HepG2 (cell line): ENCODE measurements at regions not wholly inside any gene's neighbourhood (a gene's known extent, or its start where the extent isn't known, plus 50 kb on each side); places are given as distances from the start of the nearest gene placed in this dataset.

ENCODE experiments used
- ATAC-seq: fragments of 200-7000 bp; cut with Tn5 transposase; 3 replicates; pipeline ENCODE4 v1.9.1; 2020; ENCODE audit warnings: mild to moderate bottlenecking, moderate library complexity
- BruUV-seq: library from RNA; stranded (reverse); fragments of 400-500 nt; replicated peaks from 2 replicates; lab custom pipeline; 2021; lab: Mats Ljungman, UMichigan
- CTCF ChIA-PET: fragments of 300-600 bp; formaldehyde crosslinking; extraction: SDS; loops from one replicate; lab custom pipeline; 2021; ENCODE audit warnings: low total read pairs, inconsistent platforms, low intra/inter-chr PET ratio; lab: Yijun Ruan, JAX
- POLR2A ChIA-PET: fragments of 350-600 bp; sonication (Branson Sonifier 250); formaldehyde crosslinking; loops from one replicate; lab custom pipeline; 2020; ENCODE audit warnings: antibody characterized with exemption, inconsistent platforms; lab: Yijun Ruan, JAX
- DNase-seq: peaks from one replicate; pipeline ENCODE4 v3.0.0-alpha.2; 2015; ENCODE audit warnings: low spot score
- FAIRE-seq: peaks from 3 replicates; lab custom pipeline; 2011; peaks lifted over from hg19 to GRCh38; lab: Jason Lieb, UNC
- H2AFZ ChIP-seq: one replicate; pipeline ENCODE4 v1.6.1; 2011; ENCODE audit warnings: low read length, inconsistent platforms
- H3K27ac ChIP-seq: fragments of 300-600 bp; 3 replicates; pipeline ENCODE4 v1.8.0; 2011; ENCODE audit warnings: mixed run types, mild to moderate bottlenecking, mixed read lengths, low read length, inconsistent platforms; ENCODE audit not compliant: insufficient read depth; ENCODE audit errors: extremely low read length
- H3K27me3 ChIP-seq, 2 experiments: fragments of 200-600 bp in 1 of 2; 2 replicates in 1 of 2; 3 replicates in 1 of 2; pipeline versions ENCODE4 v1.6.0 to v1.8.0; 2011; ENCODE audit warnings: low read length in 2 of 2, mild to moderate bottlenecking in 2 of 2, moderate library complexity in 2 of 2, inconsistent platforms in 1 of 2; ENCODE audit not compliant: insufficient read depth in 2 of 2, control insufficient read depth in 1 of 2
- H3K36me3 ChIP-seq, 2 experiments: fragments of 200-600 bp in 1 of 2; replicated peaks in 1 of 2; 2 replicates in 1 of 2; 3 replicates in 1 of 2; pipeline versions ENCODE4 v1.5.1 to v1.8.0; 2011; ENCODE audit warnings: low read length in 2 of 2, inconsistent platforms in 1 of 2; ENCODE audit not compliant: insufficient read depth in 2 of 2, control insufficient read depth in 1 of 2
- H3K4me1 ChIP-seq: 2 replicates; pipeline ENCODE4 v1.5.1; 2012; ENCODE audit warnings: low read length, inconsistent platforms; ENCODE audit not compliant: insufficient read depth
- H3K4me2 ChIP-seq: 2 replicates; pipeline ENCODE4 v1.6.0; 2011; ENCODE audit warnings: low read depth, low read length, inconsistent platforms
- H3K4me3 ChIP-seq, 3 experiments: fragments of 200-600 bp in 1 of 3; sonication (generic), shearing (Covaris generic) in 1 of 3; replicated peaks in 1 of 3; 2 replicates each; pipeline ENCODE4 v1.5.1; 2011 to 2016; ENCODE audit warnings: low read length in 3 of 3, inconsistent platforms in 2 of 3, low read depth in 2 of 3, mild to moderate bottlenecking in 2 of 3, control low read depth in 1 of 3, mixed read lengths in 1 of 3; ENCODE audit not compliant: insufficient read depth in 1 of 3
- H3K79me2 ChIP-seq: one replicate; pipeline ENCODE4 v1.6.1; 2011; ENCODE audit warnings: low read length, inconsistent platforms; ENCODE audit not compliant: insufficient read depth
- H3K9ac ChIP-seq: 2 replicates; pipeline ENCODE4 v1.6.0; 2011; ENCODE audit warnings: mild to moderate bottlenecking, low read depth, low read length, inconsistent platforms; ENCODE audit not compliant: insufficient read depth
- H3K9me3 ChIP-seq: 2 replicates; pipeline ENCODE4 v1.5.1; 2012; ENCODE audit warnings: mild to moderate bottlenecking, low read length
- H4K20me1 ChIP-seq: 2 replicates; pipeline ENCODE4 v1.6.0; 2011; ENCODE audit warnings: inconsistent platforms, mild to moderate bottlenecking, low read length, moderate library complexity; ENCODE audit not compliant: insufficient read depth
- ASH2L ChIP-seq: fragments of 300-600, 200-600 bp; sonication (generic); IDR thresholded peaks from 2 replicates; pipeline ENCODE4 v1.7.0; 2017; ENCODE audit warnings: low read depth, mild to moderate bottlenecking, moderate library complexity, mixed read lengths, low read length; ENCODE audit not compliant: insufficient read length
- REPIN1 ChIP-seq: sonication (generic); formaldehyde crosslinking; IDR thresholded peaks from 2 replicates; pipeline ENCODE4 v1.8.0; 2022; ENCODE audit warnings: missing genetic modification reagents, low read depth, mild to moderate bottlenecking, borderline replicate concordance
- SMYD3 ChIP-seq: sonication (generic); formaldehyde crosslinking; IDR thresholded peaks from 2 replicates; pipeline ENCODE4 v1.8.1; 2023; ENCODE audit warnings: mild to moderate bottlenecking, missing genetic modification reagents
- ZBTB20 ChIP-seq: sonication (generic); formaldehyde crosslinking; IDR thresholded peaks from 2 replicates; pipeline ENCODE4 v1.8.1; 2023; ENCODE audit warnings: missing genetic modification reagents, low read depth, mild to moderate bottlenecking, borderline replicate concordance
- ZNF570 ChIP-seq: sonication (generic); formaldehyde crosslinking; IDR thresholded peaks from 2 replicates; pipeline ENCODE4 v1.4.0; 2020; ENCODE audit warnings: mild to moderate bottlenecking, missing genetic modification reagents, borderline replicate concordance
- ZNF629 ChIP-seq: sonication (generic); formaldehyde crosslinking; conservative IDR thresholded peaks from 2 replicates; pipeline ENCODE4 v1.5.0; 2020; ENCODE audit warnings: missing genetic modification reagents
- WGBS: methylation state at CpG from one replicate; pipeline ENCODE4 v1.1.6; 2017; ENCODE audit warnings: low lambda C conversion rate; 5-methylcytosine and 5-hydroxymethylcytosine counted together
- in situ Hi-C: cut with HindIII; loops from 2 replicates; pipeline ENCODE4 v1.10.0; 2017; ENCODE audit warnings: low pct_unique_long_range_greater_than_20kb; ENCODE audit not compliant: extremely low pct_ligation_motif_present
- intact Hi-C: fragments of 100-400 bp; cut with micrococcal nuclease; formaldehyde crosslinking; loops from one replicate; pipeline ENCODE4 v1.10.0; 2022; ENCODE audit not compliant: unreplicated experiment
- TF ChIP-seq, protein P1 (sequence below): IDR thresholded peaks from 2 replicates; pipeline ENCODE4 v1.6.1; 2016; ENCODE audit warnings: control low read depth
- TF ChIP-seq, protein P2 (sequence below): sonication (generic); formaldehyde crosslinking; IDR thresholded peaks from 2 replicates; pipeline ENCODE4 v1.8.0; 2022; ENCODE audit warnings: mild to moderate bottlenecking, missing genetic modification reagents, borderline replicate concordance
- TF ChIP-seq, protein P3 (sequence below): sonication (generic); formaldehyde crosslinking; IDR thresholded peaks from 2 replicates; pipeline ENCODE4 v1.8.1; 2022; ENCODE audit warnings: low read depth, mild to moderate bottlenecking, missing genetic modification reagents

DNA sequence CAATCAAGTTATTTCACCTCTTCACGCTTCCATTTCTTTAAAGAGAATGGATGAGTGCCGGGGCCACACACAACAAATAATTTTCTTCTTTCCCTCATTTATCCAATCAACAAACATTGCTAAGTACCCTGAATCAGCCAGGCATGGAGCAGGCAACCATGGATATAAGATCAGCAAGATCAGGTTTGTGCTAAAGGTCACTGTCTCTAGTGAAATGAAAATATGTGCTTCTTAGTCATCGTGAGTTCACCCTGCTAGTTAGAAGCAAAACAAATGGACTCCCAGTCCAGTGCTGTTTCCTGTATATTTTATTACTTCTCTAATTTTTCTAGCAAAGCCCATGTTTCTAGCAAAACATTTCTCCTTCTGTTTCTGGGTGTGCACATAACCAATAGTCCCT lies 629.2 kb downstream of the BNC2 start:
- no TSS peak for BruUV-seq
- WGBS: 13% methylated on average over 3 of the region's 3 CpGs
- ChIA-PET CTCF (no interaction called here), POLR2A (no interaction called here)
- no peak overlapping the region for H2AFZ ChIP-seq
- no peaks in the 10 kb centered on the region for H3K79me2 ChIP-seq
- in situ Hi-C loops (no loop called here), intact Hi-C loops (no loop called here)
- no peaks in the 10 kb centered on the region for H3K36me3 ChIP-seq
- H3K27ac ChIP-seq: no peak overlapping the region
- no peaks in the 10 kb centered on the region for H3K27me3 ChIP-seq
- DNase-seq (no peak), FAIRE-seq (no peak), ATAC-seq (no peak)
- no peaks in the 10 kb centered on the region for H3K4me1 ChIP-seq
- TF ChIP-seq ZBTB20 (CRISPR knock-in tag): no peak
- TF ChIP-seq, protein P1, sequence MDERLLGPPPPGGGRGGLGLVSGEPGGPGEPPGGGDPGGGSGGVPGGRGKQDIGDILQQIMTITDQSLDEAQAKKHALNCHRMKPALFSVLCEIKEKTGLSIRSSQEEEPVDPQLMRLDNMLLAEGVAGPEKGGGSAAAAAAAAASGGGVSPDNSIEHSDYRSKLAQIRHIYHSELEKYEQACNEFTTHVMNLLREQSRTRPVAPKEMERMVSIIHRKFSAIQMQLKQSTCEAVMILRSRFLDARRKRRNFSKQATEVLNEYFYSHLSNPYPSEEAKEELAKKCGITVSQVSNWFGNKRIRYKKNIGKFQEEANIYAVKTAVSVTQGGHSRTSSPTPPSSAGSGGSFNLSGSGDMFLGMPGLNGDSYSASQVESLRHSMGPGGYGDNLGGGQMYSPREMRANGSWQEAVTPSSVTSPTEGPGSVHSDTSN: no peak
- TF ChIP-seq, protein P2, sequence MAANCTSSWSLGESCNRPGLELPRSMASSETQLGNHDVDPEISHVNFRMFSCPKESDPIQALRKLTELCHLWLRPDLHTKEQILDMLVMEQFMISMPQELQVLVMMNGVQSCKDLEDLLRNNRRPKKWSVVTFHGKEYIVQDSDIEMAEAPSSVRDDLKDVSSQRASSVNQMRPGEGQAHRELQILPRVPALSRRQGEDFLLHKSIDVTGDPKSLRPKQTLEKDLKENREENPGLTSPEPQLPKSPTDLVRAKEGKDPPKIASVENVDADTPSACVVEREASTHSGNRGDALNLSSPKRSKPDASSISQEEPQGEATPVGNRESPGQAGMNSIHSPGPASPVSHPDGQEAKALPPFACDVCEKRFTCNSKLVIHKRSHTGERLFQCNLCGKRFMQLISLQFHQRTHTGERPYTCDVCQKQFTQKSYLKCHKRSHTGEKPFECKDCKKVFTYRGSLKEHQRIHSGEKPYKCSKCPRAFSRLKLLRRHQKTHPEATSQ: no peak
- TF ChIP-seq, protein P3, sequence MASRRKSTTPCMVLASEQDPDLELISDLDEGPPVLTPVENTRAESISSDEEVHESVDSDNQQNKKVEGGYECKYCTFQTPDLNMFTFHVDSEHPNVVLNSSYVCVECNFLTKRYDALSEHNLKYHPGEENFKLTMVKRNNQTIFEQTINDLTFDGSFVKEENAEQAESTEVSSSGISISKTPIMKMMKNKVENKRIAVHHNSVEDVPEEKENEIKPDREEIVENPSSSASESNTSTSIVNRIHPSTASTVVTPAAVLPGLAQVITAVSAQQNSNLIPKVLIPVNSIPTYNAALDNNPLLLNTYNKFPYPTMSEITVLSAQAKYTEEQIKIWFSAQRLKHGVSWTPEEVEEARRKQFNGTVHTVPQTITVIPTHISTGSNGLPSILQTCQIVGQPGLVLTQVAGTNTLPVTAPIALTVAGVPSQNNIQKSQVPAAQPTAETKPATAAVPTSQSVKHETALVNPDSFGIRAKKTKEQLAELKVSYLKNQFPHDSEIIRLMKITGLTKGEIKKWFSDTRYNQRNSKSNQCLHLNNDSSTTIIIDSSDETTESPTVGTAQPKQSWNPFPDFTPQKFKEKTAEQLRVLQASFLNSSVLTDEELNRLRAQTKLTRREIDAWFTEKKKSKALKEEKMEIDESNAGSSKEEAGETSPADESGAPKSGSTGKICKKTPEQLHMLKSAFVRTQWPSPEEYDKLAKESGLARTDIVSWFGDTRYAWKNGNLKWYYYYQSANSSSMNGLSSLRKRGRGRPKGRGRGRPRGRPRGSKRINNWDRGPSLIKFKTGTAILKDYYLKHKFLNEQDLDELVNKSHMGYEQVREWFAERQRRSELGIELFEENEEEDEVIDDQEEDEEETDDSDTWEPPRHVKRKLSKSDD (CRISPR knock-in tag): no peak
- no peak for TF ChIP-seq ZNF570
- no peak for TF ChIP-seq ASH2L
- TF ChIP-seq REPIN1 (CRISPR knock-in tag): no peak
- no peak for TF ChIP-seq SMYD3 (CRISPR knock-in tag)
- TF ChIP-seq ZNF629 (CRISPR knock-in tag): no peak
- H3K4me3 ChIP-seq: no peak overlapping the region
- H3K4me2 ChIP-seq: no peak overlapping the region
- H4K20me1 ChIP-seq: no peaks in the 10 kb centered on the region
- no peaks in the 10 kb centered on the region for H3K9me3 ChIP-seq
- no peak overlapping the region for H3K9ac ChIP-seq
